ENCODE measurements at regions not wholly inside any gene's neighbourhood (a gene's known extent, or its start where the extent isn't known, plus 50 kb on each side); places are given as distances from the start of the nearest gene placed in this dataset.

GRCh38 chr1:222970040-222970439, 155.2 kb downstream of the DISP1 start:
- no peak overlapping the region for H3K56ac ChIP-seq (replicated peaks; ENCODE audit: insufficient read length, low read depth, low read length)
- H3K4me1 ChIP-seq (replicated peaks in 1 of 4; ENCODE audit: control insufficient read depth in 3 of 4, insufficient read depth in 4 of 4, low read length in 3 of 4): no peaks in the 10 kb centered on the region
- H3K79me1 ChIP-seq (ENCODE audit: low read depth, low read length): no peaks in the 10 kb centered on the region
- no peak overlapping the region for H2AK5ac ChIP-seq (ENCODE audit: low read depth, low read length)
- POLR2A ChIA-PET (ENCODE audit: partially characterized antibody): no interaction called here
- no peak overlapping the region for H2BK12ac ChIP-seq (ENCODE audit: low read depth, low read length)
- no peaks in the 10 kb centered on the region for H4K20me1 ChIP-seq (replicated peaks in 1 of 2; ENCODE audit: control insufficient read depth in 1 of 2, insufficient read depth in 2 of 2, low read length in 2 of 2)
- no peaks in the 10 kb centered on the region for H3K27me3 ChIP-seq (replicated peaks in 1 of 4; ENCODE audit: control insufficient read depth in 3 of 4, extremely low read depth in 1 of 4, insufficient read depth in 3 of 4, low read length in 3 of 4)
- H3K9me3 ChIP-seq (ENCODE audit: insufficient read depth in 2 of 2, low read depth in 1 of 2, low read length in 1 of 2): no peaks in the 10 kb centered on the region
- no peak overlapping the region for H4K5ac ChIP-seq (ENCODE audit: insufficient read length, low read depth, low read length)
- no peak overlapping the region for H3K18ac ChIP-seq (ENCODE audit: extremely low read depth, low read length)
- H2AFZ ChIP-seq (ENCODE audit: low read length): no peak overlapping the region
- H3K23me2 ChIP-seq (ENCODE audit: low read depth, low read length): no peaks in the 10 kb centered on the region
- no peak overlapping the region for H4K91ac ChIP-seq (replicated peaks; ENCODE audit: insufficient read length, low read length)
- 93% methylated on average over 8 of the region's 8 CpGs; no CpG with 5 or more reads in 1 of the 2 experiments for whole genome bisulfite sequencing, 2 experiments (ENCODE audit: extremely low coverage in 1 of 2, insufficient coverage in 1 of 2, insufficient read length in 1 of 2, insufficient replicate concordance in 2 of 2, low coverage in 1 of 2, low lambda C conversion rate in 2 of 2, missing lambda C conversion rate in 1 of 2)
- H3K23ac ChIP-seq (ENCODE audit: insufficient read length): no peak overlapping the region
- H3K36me3 ChIP-seq (ENCODE audit: control insufficient read depth in 2 of 4, insufficient read depth in 4 of 4, low read length in 3 of 4): no peaks in the 10 kb centered on the region
- no peak overlapping the region for H3K27ac ChIP-seq (ENCODE audit: low read depth, low read length)
- H2BK20ac ChIP-seq (ENCODE audit: low read length): no peak overlapping the region
- H2BK5ac ChIP-seq (ENCODE audit: low read depth, low read length): no peak overlapping the region
- no peak overlapping the region for H4K8ac ChIP-seq (ENCODE audit: extremely low read depth, insufficient read depth, low read length)
- FAIRE-seq (no peak), DNase-seq (ENCODE audit: low read depth in 1 of 2, low spot score in 2 of 2) (no peak)
- H3K9ac ChIP-seq (replicated peaks in 1 of 4; ENCODE audit: extremely low read depth in 1 of 4, low read depth in 3 of 4, low read length in 3 of 4): no peak overlapping the region
- CTCF ChIA-PET (ENCODE audit: partially characterized antibody): interaction anchor here (0.6 kb wide), 1 partner anchor 21 kb away, joined by 3 read pairs; no protein-coding TSS in a partner anchor
- no peak overlapping the region for H2BK15ac ChIP-seq (ENCODE audit: low read length)
- H3K14ac ChIP-seq (ENCODE audit: insufficient read length): no peak overlapping the region
- H3K4me2 ChIP-seq (ENCODE audit: insufficient read depth in 1 of 2, low read depth in 2 of 2, low read length in 2 of 2): no peak overlapping the region
- H3K4me3 ChIP-seq (ENCODE audit: extremely low read depth in 1 of 4, insufficient read depth in 2 of 4, low read depth in 3 of 4, low read length in 4 of 4): no peak overlapping the region
- H3K79me2 ChIP-seq (ENCODE audit: control insufficient read depth in 1 of 2, insufficient read depth in 2 of 2, low read length in 2 of 2): no peaks in the 10 kb centered on the region
- H3K4ac ChIP-seq (replicated peaks; ENCODE audit: insufficient read length, low read depth, low read length): no peak overlapping the region
- H2BK120ac ChIP-seq (replicated peaks; ENCODE audit: low read depth, low read length): no peak overlapping the region
- TF ChIP-seq CHD1 (IDR thresholded peaks at IDR 0.05; ENCODE audit: low read depth, low read length) (no peak), POLR2AphosphoS5 (IDR thresholded peaks at IDR 0.05; ENCODE audit: low read depth, low read length) (no peak), RBBP5 (IDR thresholded peaks at IDR 0.05; ENCODE audit: borderline replicate concordance, low read depth, low read length) (no peak), JUND (IDR thresholded peaks at IDR 0.05; ENCODE audit: low read length) (no peak), SAP30 (IDR thresholded peaks at IDR 0.05; ENCODE audit: insufficient read depth, insufficient replicate concordance, low read length) (no peak), MAX (IDR thresholded peaks at IDR 0.05) (no peak), BCL11A (IDR thresholded peaks at IDR 0.05; ENCODE audit: low read depth in 2 of 2, low read length in 2 of 2) (no peak), CEBPB (IDR thresholded peaks at IDR 0.05; ENCODE audit: low read depth, low read length) (no peak)
- TF ChIP-seq, protein P1, sequence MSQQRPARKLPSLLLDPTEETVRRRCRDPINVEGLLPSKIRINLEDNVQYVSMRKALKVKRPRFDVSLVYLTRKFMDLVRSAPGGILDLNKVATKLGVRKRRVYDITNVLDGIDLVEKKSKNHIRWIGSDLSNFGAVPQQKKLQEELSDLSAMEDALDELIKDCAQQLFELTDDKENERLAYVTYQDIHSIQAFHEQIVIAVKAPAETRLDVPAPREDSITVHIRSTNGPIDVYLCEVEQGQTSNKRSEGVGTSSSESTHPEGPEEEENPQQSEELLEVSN (IDR thresholded peaks at IDR 0.05): no peak
